Stimulated activated CD8-positive, alpha-beta memory T cell treated with anti-CD3 and anti-CD28 coated beads, Interleukin-7, amount 100 ng/mL, for 1 hour (primary cell): ENCODE measurements at regions not wholly inside any gene's neighbourhood (a gene's known extent, or its start where the extent isn't known, plus 50 kb on each side); places are given as distances from the start of the nearest gene placed in this dataset.

ENCODE experiments used
- DNase-seq, 2 donors: peaks; one replicate each; pipeline ENCODE4 v3.0.0-alpha.2; 2020; ENCODE audit warnings: low read depth in 2 of 2

DNA sequence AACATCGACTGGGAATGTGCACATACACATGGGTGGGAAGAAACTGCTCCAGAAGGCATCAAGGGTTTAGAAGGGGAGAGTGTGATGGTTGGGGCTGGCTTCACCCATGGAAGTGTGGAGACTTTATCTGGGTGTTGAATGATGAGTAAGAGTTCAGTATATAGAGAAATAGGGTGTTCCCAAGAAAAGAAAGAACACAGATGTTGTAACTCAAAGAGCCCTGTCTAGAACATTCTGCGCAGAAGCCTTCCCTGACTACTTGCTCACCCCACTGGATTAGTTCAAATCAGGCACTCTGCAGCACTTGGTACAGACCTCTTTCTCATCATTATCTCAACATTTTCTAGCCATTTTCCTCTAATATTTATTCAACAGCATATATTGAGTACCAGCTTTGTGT, 491.7 kb downstream of the SNAPC1 start:
- DNase-seq = no peak

DNA sequence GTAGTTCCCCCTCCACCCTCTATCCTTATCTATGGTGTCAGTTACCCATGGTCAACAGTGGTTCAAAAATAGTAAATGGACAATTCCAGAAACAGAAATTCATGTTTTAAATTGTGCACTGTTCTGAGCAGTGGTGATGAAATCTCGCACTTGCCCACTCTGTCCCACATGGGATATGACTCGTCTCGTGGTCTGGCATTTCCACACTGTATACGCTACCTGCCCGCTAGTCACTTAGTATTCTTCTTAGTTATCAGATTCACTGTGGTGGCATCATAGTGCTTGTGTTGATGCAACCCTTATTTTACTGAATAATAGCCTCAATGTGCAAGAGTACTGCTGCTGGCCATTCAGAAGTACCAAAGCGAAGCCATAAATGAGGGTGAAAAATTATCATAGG, 507.0 kb downstream of the SNAPC1 start:
- no peak for DNase-seq

DNA sequence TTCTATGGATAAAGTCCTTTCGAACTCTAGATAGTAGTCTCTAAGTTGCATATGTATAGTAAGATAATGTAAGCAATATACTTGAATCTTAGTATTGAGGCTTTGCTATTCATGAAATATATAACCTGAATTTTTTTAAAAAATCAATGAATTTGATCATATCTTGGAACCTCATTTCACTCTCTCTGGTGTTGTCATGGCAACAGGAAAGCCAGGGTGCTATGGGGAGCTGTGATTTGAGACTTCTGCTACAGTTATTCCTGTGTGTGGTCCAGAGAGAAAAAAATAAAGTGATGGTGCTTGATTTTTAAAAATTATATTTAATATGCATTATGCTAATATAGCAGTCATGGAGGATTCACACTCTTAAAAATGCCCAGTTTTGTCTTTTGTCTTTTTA, 508.0 kb downstream of the SNAPC1 start:
- DNase-seq = no peak

DNA sequence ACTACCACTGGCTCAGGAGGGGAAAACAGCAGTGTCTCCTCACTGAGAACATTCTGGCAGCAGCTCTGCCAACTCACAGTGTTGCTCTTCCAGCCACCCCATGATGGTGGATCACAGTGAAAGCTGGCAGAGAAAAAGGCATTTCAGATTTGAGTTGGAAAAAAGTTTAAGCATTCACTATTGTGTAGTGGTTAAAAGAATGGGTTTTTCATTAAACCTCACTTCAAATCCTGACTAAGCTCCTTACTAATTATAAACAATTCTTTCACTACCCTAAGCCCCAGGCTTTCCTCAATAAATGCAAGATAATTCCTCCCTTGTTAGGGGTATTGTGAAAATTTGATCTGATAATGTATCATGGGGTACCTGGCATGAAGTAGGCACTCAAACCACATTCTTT, 518.1 kb downstream of the SNAPC1 start:
- no peak for DNase-seq

DNA sequence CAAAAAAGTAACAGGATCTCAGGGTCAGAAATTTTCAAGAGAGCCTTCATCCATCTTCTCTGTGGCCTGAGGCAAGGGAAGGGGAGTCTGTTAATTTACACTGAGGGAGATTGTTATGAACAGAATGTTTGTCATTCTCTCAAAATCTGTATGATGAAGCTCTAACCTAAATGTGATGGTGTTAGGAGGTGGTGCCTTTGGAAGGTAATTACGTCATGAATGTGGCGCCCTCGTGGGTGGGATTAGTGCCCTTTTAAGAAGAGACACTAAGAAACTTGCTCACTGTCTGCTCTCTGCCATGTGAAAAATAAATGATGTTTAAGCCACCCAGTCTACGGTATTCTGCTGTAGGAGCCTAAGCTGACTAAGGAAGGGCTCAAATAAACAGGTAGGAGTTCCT, 521.6 kb downstream of the SNAPC1 start:
- no peak for DNase-seq

DNA sequence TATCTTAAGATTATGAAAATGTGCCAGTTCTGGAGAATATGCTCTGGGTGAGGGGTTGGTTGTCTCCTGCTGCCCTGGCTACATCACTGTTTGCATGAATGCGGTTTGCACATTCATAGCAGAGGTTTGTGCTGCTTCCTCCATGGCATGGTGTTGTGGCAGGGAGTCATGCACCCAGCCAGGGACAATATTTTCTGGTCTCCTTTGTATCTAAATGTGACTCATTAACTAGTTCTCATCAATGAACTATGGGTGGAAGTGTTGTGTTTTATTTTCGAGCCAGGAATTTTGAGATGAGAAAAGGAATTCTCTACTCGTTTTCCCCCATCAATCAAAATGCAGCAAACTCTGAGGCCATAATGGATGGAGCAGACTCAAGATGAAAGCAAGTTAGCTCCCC, 527.3 kb downstream of the SNAPC1 start:
- DNase-seq = no peak

DNA sequence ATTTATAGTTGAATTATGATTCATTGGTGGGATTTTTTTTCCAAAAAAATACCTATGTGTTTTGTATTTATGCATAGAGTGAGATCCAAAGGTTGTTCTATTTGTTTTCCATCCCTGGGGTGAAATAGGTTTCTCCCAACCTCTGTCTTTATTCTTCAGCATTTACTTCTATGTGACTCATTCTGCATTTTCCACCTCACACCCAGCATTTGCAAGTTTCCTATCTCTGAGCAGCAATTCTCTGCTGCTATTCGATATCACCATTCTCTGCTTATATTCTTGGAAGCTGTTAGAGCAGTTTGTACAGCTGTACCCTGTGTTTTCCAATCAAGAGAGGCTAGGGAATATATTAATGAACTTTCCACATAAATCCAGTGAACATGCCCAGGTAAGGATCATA, 538.9 kb downstream of the SNAPC1 start:
- no peak for DNase-seq

DNA sequence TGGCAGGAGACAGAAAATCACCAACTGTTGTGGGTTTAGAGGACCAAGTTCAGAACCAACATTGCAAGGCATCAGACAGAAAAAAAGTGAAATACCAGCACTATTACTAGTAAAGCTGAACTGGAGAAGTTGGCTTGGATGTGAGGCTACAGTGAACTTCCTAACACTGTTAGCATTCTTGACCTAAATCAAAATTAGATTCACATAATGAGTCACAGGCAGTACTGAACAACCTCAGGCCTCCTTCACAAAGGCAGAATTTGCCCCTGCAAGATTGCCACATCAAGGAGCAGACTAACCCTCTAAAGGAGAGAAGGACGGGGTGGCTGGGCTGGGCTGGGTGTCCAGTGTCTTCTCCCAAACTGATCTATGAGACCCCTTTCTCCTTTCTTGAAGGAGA, 539.7 kb downstream of the SNAPC1 start:
- no peak for DNase-seq

DNA sequence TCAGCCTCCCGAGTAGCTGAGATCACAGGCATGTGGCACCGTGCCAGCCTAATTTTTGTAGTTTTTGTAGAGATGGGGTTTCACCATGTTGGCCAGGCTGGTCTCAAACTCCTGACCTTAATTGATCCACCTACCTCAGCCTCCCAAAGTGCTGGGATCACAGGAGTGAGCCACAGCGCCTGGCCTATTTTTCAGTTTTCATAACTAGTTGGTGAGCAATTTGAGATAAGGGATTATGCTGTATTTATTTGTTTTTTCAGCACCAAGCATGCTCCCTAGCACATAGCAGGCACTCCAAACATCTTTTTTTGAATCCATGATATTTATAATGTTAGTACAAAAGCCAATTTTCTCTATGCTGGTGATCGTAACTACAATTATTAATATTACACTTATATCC, 541.2 kb downstream of the SNAPC1 start:
- DNase-seq = no peak

DNA sequence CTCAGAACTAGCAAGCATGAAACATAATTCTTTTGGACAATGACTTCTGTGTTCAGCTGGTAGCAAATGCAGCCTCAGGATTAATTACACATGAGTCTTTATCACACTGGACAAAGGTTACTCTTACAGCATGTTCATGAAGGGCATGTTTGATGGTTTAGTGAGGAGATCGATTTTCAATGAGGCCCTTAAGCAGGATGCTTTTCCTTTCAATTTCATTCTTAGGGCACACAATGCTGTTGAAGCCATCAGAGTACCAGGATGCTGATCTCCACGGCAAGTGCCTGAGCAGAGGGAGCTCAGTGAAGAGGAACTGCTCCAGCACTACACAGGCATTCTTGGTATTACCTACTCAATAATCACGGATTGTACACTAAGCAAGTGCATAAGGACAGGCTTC, 542.0 kb downstream of the SNAPC1 start:
- DNase-seq = no peak

DNA sequence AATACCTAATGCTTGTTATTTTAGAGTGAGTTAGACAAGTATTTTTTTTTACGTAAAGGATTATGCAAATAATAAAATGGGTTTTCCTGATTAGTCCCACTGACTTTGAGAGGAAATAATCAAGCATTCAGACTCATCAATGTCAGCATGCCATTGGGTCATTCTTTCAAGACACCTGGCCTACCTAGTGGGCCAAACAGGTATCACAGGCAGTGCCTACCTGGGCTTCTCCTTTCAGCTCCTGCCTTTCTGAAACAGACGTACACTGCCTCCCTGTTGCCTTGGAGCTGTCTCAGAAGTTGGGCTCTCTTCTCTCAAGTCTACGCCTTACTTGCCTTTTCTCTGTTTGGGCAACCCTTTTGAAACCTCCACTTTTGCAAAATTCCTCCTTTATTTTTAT, 545.6 kb downstream of the SNAPC1 start:
- DNase-seq = no peak

DNA sequence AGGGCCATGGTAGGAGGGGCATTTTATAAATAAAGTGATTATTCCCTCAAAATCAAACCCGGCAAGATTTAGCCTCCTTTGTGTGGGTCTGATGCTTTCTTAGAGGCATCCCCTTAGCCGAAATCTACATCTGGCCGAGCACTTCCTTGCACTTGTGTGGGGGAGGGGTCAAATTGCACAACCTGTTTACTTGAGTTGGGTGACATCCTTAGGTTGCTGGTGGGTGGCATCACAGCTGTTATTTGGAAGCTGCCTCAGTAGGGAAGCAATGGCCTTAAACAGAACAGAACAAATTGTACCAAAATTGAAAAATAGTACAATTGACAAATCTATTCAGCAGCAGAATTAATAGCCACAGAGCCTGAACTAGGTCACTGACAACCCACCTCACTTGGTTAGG, 546.1 kb downstream of the SNAPC1 start:
- DNase-seq = no peak

DNA sequence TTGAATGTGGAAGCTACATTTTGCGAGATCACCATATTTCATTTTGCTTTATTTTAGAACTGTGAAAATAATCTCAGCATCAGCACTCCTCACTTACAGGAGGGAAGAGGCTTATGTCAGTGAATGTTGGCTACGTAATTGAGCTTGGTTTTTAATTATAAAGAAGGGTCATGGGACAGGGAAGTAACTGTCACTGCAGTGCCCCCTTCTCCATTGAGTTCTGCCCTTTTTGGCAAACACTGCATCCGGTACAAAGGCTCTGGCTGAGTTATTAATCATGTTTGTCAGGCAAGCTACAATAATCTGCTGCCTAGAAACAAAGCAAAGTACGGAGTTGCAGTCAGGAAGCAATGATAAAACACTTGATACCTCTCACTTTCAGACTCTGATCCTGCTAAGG, 546.7 kb downstream of the SNAPC1 start:
- DNase-seq = no peak

DNA sequence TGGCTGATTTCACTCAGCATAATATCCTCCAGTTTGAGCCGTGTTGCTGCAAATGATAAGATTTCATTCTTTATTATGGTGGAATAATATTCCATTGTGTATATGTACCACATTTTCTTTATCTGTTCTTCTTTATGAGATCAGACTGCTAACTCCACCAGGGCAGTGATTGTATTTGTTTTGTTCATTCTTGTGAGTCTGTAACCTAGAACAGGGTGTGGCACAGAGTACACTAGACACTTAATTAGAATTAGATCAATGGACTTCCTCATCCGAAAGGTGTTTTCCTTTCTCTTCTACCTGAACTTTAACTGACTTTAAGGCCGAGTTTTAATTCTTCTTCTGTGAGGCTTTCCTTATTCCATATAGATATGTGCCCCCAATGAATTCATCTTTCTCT, 551.0 kb downstream of the SNAPC1 start:
- no peak for DNase-seq

DNA sequence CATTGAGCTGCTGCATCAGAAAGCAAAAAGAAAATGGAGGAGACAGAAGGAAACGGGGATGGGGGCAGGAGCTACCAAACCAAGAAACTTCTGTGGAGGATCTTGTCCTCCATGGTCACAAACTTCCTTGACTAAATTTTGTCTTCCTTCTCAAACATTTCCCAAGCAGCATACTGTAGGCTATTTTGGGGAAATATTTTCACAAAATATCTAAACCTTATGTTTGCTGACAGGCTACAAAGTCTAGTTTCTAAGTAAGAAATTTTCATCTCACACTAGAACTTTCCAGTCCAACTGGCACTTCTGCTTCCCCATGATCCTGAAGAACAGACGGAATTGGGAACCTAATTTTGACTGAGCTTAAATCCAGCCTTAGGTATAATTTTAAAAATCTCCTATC, 552.0 kb downstream of the SNAPC1 start:
- DNase-seq = no peak

DNA sequence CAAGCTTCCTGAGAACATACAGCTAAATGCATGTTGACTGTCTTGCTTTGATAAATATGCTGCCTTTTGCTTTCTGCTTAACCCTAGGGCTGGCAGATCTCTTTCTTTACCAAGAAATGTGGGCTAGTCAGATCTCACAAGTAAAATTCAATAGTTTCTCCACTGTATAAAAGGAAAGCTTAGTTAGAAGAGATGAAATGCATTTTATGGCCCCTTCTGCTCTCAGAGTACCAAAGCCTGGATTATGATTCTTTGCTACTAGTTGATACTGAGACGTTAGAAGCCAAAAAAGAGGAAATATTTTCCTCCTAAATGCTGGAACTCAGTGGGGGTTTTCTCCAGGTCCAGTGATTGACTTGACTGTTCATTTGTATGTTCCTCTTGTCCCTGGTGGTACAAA, 552.7 kb downstream of the SNAPC1 start:
- DNase-seq = no peak

DNA sequence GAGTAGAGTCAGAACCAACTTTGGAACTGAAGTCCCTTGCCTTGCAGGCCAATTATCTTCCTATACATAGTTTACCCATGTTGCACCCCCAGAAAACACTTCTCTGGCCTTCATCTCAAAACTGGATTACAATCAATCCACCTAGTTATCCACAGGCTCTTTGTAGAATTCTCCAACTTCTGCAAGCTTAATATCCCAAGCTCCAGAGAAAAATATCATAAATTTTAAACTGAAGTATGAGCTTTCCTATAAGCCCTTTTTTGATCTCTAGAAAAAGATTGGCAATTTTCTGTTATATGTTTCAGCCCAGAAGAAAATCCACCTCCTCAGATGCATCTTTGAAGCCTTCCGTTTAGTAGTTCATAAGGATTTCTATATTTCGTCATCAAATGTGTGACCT, 553.4 kb downstream of the SNAPC1 start:
- DNase-seq = no peak

DNA sequence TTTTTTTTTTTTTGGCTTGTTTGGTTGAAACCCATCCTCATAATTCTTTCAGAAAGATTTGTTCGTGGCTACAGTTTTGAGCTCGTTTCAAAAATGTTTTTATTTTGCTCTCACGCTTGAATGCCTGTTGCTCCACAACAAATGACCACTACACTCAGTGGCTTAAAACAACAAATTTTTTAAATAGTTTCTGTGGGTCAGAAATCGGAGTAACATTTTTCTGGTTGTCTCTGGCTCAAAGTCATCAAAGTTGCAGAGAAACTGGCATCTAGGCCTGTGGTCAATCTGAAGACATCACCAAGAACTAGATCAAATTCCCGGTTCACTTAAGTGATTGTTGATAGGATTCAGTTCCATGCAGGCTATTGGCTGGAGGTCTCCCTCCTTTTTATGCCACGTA, 560.0 kb downstream of the SNAPC1 start:
- no peak for DNase-seq

DNA sequence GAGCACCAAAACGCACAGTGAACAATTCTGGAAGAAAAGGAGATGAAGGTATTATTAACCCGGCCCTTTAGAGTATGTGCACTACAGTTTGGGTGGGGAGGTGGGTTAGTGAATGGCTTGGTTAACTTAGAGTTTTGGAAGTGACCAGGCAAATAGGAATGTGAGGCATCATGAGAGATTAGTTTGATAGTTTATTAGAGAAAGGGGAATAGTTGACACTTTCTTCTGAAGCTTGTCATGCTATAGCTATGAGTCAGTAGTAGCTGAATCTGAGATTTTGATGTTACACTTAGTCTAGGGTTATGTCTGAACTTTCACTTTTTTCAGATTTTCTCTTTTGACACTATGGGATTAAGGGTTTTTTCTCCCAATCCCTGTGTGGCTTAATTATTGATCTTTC, 567.2 kb downstream of the SNAPC1 start:
- DNase-seq = no peak

DNA sequence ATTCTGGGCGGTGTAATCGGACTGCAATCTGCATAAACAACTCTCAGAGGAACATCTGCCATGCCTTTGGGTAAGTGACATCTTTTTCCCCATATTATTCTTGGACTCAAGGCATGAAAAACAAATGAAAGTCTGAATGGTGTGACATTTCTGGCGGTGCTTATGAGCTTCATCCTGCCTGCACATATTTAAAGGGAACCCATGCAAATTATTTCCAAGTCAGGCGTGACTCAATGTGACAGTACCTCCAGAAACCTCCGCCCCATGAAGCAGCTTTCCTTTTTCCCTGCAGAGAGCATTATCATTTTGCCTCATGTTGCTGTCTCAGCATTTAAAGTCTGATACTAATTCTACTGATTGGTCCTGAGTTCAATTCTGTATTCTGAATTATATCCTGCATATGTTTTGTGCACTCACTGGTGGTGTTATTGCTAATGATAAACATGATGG, 585.4 kb downstream of the SNAPC1 start:
- no peak for DNase-seq

DNA sequence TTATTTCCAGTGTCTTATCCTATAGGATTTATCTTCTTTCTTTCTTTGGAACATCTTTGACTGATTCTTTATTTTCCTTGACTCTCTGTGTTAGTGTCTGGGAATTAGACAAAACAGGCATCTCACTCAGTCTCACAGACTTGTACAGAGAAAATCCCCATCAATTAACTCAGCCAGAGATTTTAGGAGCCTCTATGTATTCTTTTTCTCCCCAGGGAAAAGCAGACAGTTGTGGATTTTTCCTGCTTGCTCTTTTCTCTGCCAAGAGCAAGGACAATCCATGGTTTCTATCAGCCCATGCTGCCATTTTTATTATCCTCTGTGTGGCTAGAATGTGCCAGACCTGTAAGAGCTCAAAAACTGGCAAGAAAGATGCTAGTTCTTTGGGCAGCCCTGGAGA, 595.1 kb downstream of the SNAPC1 start:
- no peak for DNase-seq

DNA sequence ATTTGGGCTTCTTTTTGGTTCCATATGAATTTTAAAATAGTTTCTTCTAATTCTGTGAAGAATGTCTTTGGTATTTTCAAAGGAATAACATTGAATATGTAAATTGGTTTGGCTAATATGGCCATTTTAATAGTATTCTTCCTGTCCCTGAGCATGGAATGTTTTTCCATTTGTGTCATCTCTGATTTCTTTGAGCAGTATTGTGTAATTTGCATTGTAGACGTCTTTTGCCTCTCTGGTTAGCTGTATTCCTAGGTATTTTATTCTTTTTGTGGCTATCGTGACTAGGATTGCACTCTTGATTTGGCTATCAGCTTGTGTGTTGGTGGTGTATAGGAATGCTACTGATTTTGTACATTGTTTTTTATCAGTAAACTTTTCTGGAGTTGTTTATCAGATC, 601.9 kb downstream of the SNAPC1 start:
- no peak for DNase-seq

DNA sequence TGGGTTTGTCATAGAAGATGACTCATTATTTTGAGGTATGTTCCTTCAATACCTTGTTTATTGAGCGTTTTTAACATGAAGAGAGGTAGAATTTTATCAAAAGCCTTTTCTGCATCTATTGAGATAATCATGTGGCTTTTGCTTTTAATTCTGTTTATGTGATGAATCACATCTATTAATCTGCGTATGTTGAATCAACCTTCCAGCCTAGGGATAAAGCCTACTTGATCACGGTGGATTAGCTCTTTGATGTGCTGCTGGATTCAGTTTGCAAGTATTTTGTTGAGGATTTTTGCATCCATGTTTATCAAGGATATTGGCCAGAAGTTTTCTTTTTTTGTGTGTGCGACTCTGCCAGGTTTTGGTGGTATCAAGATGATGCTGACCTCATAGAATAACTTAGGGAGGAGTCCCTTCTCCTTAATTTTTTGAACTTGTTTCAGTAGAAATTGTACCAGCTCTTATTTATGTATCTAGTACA, 602.6 kb downstream of the SNAPC1 start:
- no peak for DNase-seq

DNA sequence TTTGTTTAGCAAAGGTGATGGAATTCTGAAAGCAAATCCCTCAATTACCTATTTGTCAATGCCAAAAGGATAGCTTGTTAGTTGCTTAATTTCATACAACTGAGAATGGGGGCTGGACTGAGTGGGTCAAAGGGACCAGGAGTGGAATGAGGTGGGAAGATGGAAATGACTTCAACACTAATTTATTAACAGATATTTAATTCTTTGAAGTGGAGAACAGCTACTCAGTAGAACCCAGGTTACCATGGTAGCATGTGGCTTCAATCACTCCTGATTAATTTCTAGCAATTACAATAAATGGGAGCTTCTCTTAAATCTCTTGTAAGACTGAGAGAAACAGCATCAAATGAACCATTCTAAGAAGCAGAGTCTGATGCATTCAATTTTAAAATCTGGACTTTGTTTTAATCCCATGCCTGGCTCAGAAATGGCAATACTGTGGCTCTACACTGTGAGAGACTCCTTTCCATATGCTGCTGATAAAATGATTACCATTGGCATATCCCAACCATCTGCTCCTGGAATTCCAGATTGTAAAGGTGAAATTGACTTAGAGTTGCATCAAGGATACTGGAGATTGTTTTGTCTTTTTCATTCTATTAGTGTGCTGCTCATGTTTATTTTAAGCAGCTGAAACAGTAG, 607.8 kb downstream of the SNAPC1 start:
- no peak for DNase-seq
